Bronchial epithelial cell (primary cell): ENCODE measurements at regions not wholly inside any gene's neighbourhood (a gene's known extent, or its start where the extent isn't known, plus 50 kb on each side); places are given as distances from the start of the nearest gene placed in this dataset.

ENCODE experiments used
- DNase-seq: peaks from one replicate; pipeline ENCODE4 v3.0.0-alpha.2; 2010; ENCODE audit warnings: low read depth
- FAIRE-seq: peaks from 2 replicates; lab custom pipeline; 2011; peaks lifted over from hg19 to GRCh38; lab: Jason Lieb, UNC
- H3K27me3 ChIP-seq: 2 replicates; pipeline ENCODE4 v1.5.1; 2011; ENCODE audit warnings: low read length; ENCODE audit not compliant: control insufficient read depth, insufficient read depth
- H3K36me3 ChIP-seq: 2 replicates; pipeline ENCODE4 v1.5.1; 2011; ENCODE audit warnings: low read length; ENCODE audit not compliant: control insufficient read depth, insufficient read depth
- H3K4me3 ChIP-seq: 2 replicates; pipeline ENCODE4 v1.5.1; 2011; ENCODE audit warnings: mild to moderate bottlenecking, low read depth, low read length, control low read depth
- CTCF ChIP-seq: IDR thresholded peaks from 2 replicates; pipeline ENCODE4 v1.5.1; 2011; ENCODE audit warnings: mild to moderate bottlenecking, moderate library complexity, low read length, control low read depth, inconsistent platforms; ENCODE audit not compliant: insufficient read depth, severe bottlenecking

- TF ChIP-seq CTCF = no peak
- DNase-seq = no peak
- H3K4me3 ChIP-seq = no peak overlapping the region
- no peaks in the 10 kb centered on the region for H3K36me3 ChIP-seq
- FAIRE-seq = no peak
- no peaks in the 10 kb centered on the region for H3K27me3 ChIP-seq
Measured at GRCh38 chr9:81174023-81174422, 515.3 kb downstream of the TLE1 start.

GRCh38 chr9:81171689-81172088, 517.7 kb downstream of the TLE1 start:
- H3K36me3 ChIP-seq = no peaks in the 10 kb centered on the region
- no peak for TF ChIP-seq CTCF
- no peak for FAIRE-seq

GRCh38 chr9:81162361-81162760, 527.0 kb downstream of the TLE1 start:
- no peak for TF ChIP-seq CTCF
- FAIRE-seq (no peak), DNase-seq (no peak)
- no peaks in the 10 kb centered on the region for H3K36me3 ChIP-seq
- no peak overlapping the region for H3K4me3 ChIP-seq
- H3K27me3 ChIP-seq = no peaks in the 10 kb centered on the region

More at GRCh38 chr9:81171689-81172088, 517.7 kb downstream of the TLE1 start:
- Histone ChIP-seq H3K27me3 (no peaks in the 10 kb centered on the region), H3K4me3 (no peak overlapping the region)
- DNase-seq = no peak

- H3K4me3 ChIP-seq = no peak overlapping the region
- H3K27me3 ChIP-seq = peaks cover 2% of the 10 kb centered on the region
- DNase-seq (no peak), FAIRE-seq (no peak)
- H3K36me3 ChIP-seq = no peaks in the 10 kb centered on the region
- no peak for TF ChIP-seq CTCF
Measured at GRCh38 chr9:81156381-81156780, 533.0 kb downstream of the TLE1 start.

GRCh38 chr9:81150016-81150625, 539.2 kb downstream of the TLE1 start:
- DNase-seq (peak; percentile 5), FAIRE-seq (no peak)

More at GRCh38 chr9:81150016-81150625, 539.2 kb downstream of the TLE1 start:
- peaks cover 3% of the 10 kb centered on the region for H3K27me3 ChIP-seq
- H3K36me3 ChIP-seq = no peaks in the 10 kb centered on the region
- TF ChIP-seq CTCF = no peak
- no peak overlapping the region for H3K4me3 ChIP-seq
